Psoas muscle (tissue), 7 donors: ENCODE measurements at regions not wholly inside any gene's neighbourhood (a gene's known extent, or its start where the extent isn't known, plus 50 kb on each side); places are given as distances from the start of the nearest gene placed in this dataset.
"Not testable (repeated sequence)": the region's sequence is repeated elsewhere in the genome, so short reads cannot be mapped to it uniquely, and the experiment has no call there.

Source experiments
- ATAC-seq, 4 donors: fragments of 200-7000 bp; cut with Tn5 transposase; one replicate each; pipeline ENCODE4 v1.9.1; 2020; ENCODE audit warnings: moderate library complexity in 3 of 4, mild to moderate bottlenecking in 2 of 4
- DNase-seq, 2 donors: peaks; one replicate each; pipeline ENCODE4 v3.0.0-alpha.2; 2020
- H3K27ac ChIP-seq: fragments of 200-600 bp; one replicate; pipeline ENCODE4 v1.8.0; 2022
- H3K27me3 ChIP-seq, 3 donors: fragments of 200-600 bp in 1 of 3; one replicate each; pipeline versions ENCODE4 v1.6.1 to v1.8.0; 2013 to 2022; ENCODE audit warnings: low read length in 2 of 3, mild to moderate bottlenecking in 2 of 3, moderate library complexity in 1 of 3; ENCODE audit not compliant: insufficient read depth in 3 of 3
- H3K36me3 ChIP-seq, 2 donors: fragments of 200-600 bp in 1 of 2; one replicate each; pipeline versions ENCODE4 v1.6.1 to v1.8.0; 2013 to 2022; ENCODE audit warnings: low read depth in 1 of 2, mild to moderate bottlenecking in 1 of 2, moderate library complexity in 1 of 2; ENCODE audit not compliant: insufficient read depth in 1 of 2
- H3K4me1 ChIP-seq: fragments of 200-600 bp; one replicate; pipeline ENCODE4 v1.8.0; 2022
- H3K4me3 ChIP-seq: fragments of 200-600 bp; one replicate; pipeline ENCODE4 v1.8.0; 2022; ENCODE audit warnings: mild to moderate bottlenecking
- H3K9me3 ChIP-seq: fragments of 200-600 bp; one replicate; pipeline ENCODE4 v1.8.0; 2022
- WGBS, 3 donors: extraction: QIAGEN DNeasy Blood & Tissue Kit; methylation state at CpG; one replicate each; pipeline versions ENCODE4 v1.1.6 to v1.1.7; 2013; 5-methylcytosine and 5-hydroxymethylcytosine counted together
- intact Hi-C, 2 donors: fragments of 100-400 bp; cut with DNase I; formaldehyde crosslinking; loops; one replicate each; pipeline versions ENCODE4 v1.11.0 to v1.14.2; 2022
- TF ChIP-seq, protein P1 (sequence below): fragments of 200-600 bp; IDR thresholded peaks from one replicate; pipeline ENCODE4 v1.8.0; 2022; ENCODE audit warnings: antibody characterized with exemption
- donor health status: healthy with polysubstance abuse.
- donor health status: DM: no; HTN: no; CAD: no; lungs with moderate emphysema.
- donor health status: Bipolar disorder and iron deficiency.
- donor health status: healthy.
- donor health status: DM: yes; HTN: yes; CAD: no.
- donor health status: DM: no; HTN: no; CAD: no.
- donor health status: DM: yes; HTN: yes; CAD: no.

GRCh38 chr7:94803821-94804220 lies 103.6 kb upstream of the PPP1R9A start:
- Histone ChIP-seq H3K4me3 (no peak overlapping the region), H3K27me3 (no peaks in the 10 kb centered on the region), H3K9me3 (peaks cover 1% of the 10 kb centered on the region), H3K4me1 (no peaks in the 10 kb centered on the region), H3K36me3 (no peaks in the 10 kb centered on the region), H3K27ac (no peak overlapping the region)
- 92 to 98% (median 94%) methylated on average over 2 of the region's 2 CpGs for WGBS, 3 donors
- DNase-seq (no peak), ATAC-seq (no peak)
- intact Hi-C loops: no loop called here
- TF ChIP-seq, protein P1, sequence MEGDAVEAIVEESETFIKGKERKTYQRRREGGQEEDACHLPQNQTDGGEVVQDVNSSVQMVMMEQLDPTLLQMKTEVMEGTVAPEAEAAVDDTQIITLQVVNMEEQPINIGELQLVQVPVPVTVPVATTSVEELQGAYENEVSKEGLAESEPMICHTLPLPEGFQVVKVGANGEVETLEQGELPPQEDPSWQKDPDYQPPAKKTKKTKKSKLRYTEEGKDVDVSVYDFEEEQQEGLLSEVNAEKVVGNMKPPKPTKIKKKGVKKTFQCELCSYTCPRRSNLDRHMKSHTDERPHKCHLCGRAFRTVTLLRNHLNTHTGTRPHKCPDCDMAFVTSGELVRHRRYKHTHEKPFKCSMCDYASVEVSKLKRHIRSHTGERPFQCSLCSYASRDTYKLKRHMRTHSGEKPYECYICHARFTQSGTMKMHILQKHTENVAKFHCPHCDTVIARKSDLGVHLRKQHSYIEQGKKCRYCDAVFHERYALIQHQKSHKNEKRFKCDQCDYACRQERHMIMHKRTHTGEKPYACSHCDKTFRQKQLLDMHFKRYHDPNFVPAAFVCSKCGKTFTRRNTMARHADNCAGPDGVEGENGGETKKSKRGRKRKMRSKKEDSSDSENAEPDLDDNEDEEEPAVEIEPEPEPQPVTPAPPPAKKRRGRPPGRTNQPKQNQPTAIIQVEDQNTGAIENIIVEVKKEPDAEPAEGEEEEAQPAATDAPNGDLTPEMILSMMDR: no peak

DNA sequence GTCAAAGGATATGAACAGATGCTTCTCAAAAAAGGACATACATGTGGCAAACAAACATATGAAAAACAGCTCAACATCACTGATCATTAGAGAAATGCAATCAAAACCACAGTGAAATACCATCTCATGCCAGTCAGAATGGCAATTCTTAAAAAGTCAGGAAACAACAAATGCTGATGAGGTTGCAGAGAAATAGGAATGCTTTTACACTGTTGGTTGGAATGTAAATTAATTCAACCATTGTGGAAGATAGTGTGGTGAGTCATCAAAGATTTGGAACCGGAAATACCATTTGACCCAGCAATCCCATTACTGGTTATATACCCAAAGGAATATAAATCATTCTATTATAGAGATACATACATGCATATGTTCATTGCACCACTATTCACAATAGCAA lies 98.7 kb upstream of the PPP1R9A start:
- H3K4me1 ChIP-seq, H3K4me3 ChIP-seq, intact Hi-C loops, H3K36me3 ChIP-seq, ATAC-seq, H3K27me3 ChIP-seq, H3K27ac ChIP-seq, H3K9me3 ChIP-seq, DNase-seq: not testable (repeated sequence)
- WGBS, 3 donors: 82 to 94% (median 85%) methylated on average over 1 of the region's 1 CpG

- no peaks in the 10 kb centered on the region for H3K36me3 ChIP-seq
- H3K9me3 ChIP-seq: peaks cover 3% of the 10 kb centered on the region
- no peak overlapping the region for H3K27ac ChIP-seq
- H3K4me1 ChIP-seq: no peaks in the 10 kb centered on the region
- DNase-seq (no peak), ATAC-seq (no peak)
- TF ChIP-seq, protein P1: no peak
- no peak overlapping the region for H3K4me3 ChIP-seq
- WGBS, 3 donors: 64 to 72% (median 72%) methylated on average over 3 of the region's 3 CpGs
- intact Hi-C loops: loop anchor here in 1 of 2 donors (5.0 kb wide), 1 partner anchor 237 kb away; no protein-coding TSS in a partner anchor
- no peaks in the 10 kb centered on the region for H3K27me3 ChIP-seq
These were observed 96.9 kb upstream of the PPP1R9A start for GRCh38 chr7:94810496-94810895.

DNA sequence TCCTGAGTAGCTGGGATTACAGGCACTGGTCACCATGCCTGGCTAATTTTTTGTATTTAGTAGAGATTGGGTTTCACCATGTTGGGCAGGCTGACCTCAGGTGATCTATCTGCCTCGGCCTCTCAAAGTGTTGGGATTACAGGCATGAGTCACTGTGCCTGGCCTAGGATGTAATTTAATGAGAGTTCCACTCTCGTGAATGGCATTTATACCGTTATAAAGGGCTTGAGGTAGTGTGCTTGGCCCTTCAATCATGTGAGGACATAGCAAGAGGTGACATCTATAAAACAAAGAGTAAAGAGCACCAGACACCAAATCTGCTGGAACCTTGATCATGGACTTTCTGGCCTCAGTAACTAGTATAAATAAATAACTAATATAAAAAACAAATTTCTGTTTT lies 93.5 kb upstream of the PPP1R9A start:
- H3K4me3 ChIP-seq: no peak overlapping the region
- ATAC-seq (no peak), DNase-seq (no peak)
- WGBS, 3 donors: 48 to 56% (median 52%) methylated on average over 3 of the region's 3 CpGs
- TF ChIP-seq, protein P1: no peak
- peaks cover 1% of the 10 kb centered on the region for H3K9me3 ChIP-seq
- no peak overlapping the region for H3K27ac ChIP-seq
- no peaks in the 10 kb centered on the region for H3K36me3 ChIP-seq
- no peaks in the 10 kb centered on the region for H3K4me1 ChIP-seq
- no peaks in the 10 kb centered on the region for H3K27me3 ChIP-seq
- intact Hi-C loops: loop anchor here in 1 of 2 donors (5.0 kb wide), 1 partner anchor 233 kb away; no protein-coding TSS in a partner anchor

GRCh38 chr7:94823947-94824346 lies 83.4 kb upstream of the PPP1R9A start:
- no peak overlapping the region for H3K4me3 ChIP-seq
- DNase-seq (no peak), ATAC-seq (no peak)
- H3K36me3 ChIP-seq: no peaks in the 10 kb centered on the region
- no peak overlapping the region for H3K27ac ChIP-seq
- no peaks in the 10 kb centered on the region for H3K9me3 ChIP-seq
- TF ChIP-seq, protein P1: no peak
- intact Hi-C loops: no loop called here
- no peaks in the 10 kb centered on the region for H3K27me3 ChIP-seq
- H3K4me1 ChIP-seq: no peaks in the 10 kb centered on the region
